NCI-H1436 (cell line): ENCODE measurements at regions not wholly inside any gene's neighbourhood (a gene's known extent, or its start where the extent isn't known, plus 50 kb on each side); places are given as distances from the start of the nearest gene placed in this dataset.

Experiments used
- DNase-seq: peaks from one replicate; lab custom pipeline; 2025; lab: John Stamatoyannopoulos, UW

DNA sequence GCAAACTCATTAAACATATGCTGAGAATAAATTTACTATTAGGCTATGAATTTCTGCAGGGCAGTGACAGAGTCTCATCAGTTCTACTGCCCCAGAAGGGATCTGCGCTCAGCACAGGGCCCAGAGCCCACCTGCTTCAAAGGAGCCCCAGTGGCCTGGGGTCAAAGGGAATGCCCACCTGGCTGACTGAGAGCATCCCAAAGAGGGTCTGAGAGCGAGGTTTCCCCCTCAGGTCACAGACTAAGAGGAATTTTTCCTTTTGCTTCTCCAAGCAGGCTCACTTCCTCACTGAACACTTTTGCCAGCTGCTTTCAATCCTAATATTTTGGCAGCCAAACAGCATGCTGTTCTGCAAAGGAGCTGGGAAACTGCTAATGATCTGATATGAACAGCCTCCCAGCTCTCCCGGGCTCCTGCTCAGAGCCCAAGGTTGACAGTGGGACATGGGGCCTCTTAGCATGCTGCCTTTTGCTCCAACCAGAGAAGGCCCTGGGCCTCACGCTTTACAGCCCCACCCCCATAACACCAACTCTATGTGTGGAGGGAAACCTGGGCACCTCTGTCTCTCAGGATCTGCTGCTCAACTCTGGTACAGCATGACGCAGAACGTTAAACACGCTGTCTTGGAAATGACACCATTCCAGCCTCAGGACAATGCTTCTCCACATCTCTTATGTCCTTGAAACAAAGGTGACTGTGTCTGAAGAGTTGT lies 70.7 kb upstream of the SYT6 start:
- DNase-seq: no peak

DNA sequence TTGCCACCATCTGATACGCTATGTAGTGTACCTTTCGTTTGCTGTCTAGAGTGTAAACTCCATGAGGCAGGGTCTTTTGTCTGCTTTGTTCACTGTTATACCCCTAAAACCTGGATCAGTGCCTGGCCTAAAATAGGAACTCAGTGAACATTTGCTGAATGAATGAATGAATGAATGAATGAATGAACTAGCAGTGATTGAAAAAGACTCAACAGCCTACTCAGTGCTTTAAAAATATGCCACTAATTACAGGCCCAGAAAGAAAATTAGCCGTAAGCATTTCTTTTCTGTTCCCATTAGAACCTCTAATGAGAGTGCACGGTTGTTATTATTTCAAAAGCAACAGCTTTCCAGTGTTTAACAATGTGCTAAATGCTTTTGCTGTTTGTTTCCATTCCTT lies 69.3 kb upstream of the SYT6 start:
- no peak for DNase-seq

DNA sequence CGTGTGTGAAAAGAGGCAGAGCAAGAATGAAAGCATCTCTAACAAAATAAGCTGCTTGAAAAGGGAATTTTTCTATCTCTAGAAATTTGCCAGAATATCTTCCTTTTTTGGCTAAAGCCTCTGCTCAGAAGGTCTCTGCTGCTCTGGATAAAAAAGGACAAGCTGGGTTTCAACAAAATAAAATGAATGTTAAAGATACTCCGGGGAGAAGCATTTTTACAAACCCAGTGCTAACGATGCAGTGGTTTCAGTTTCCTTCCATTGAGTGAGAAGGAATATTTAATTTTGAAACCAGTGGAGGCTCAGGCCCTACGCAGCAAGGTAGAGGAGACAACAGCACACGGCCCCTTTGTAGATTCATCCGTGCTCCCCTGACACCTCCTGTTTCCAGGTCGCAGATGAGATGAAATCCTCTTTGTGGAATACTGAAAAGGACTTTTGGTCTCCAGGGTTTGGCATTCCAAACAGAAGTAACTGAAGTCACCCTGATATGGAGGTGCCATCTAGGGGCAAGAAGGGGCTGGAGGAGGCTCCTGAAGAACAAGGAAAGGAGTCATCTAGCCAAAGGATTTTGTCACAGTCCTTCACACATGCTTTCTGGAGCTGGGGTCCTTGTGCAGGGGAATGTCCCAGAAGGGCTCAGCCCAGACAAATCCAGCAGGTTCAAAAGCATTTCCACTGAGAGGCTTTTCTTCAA lies 65.7 kb upstream of the SYT6 start:
- DNase-seq: no peak

DNA sequence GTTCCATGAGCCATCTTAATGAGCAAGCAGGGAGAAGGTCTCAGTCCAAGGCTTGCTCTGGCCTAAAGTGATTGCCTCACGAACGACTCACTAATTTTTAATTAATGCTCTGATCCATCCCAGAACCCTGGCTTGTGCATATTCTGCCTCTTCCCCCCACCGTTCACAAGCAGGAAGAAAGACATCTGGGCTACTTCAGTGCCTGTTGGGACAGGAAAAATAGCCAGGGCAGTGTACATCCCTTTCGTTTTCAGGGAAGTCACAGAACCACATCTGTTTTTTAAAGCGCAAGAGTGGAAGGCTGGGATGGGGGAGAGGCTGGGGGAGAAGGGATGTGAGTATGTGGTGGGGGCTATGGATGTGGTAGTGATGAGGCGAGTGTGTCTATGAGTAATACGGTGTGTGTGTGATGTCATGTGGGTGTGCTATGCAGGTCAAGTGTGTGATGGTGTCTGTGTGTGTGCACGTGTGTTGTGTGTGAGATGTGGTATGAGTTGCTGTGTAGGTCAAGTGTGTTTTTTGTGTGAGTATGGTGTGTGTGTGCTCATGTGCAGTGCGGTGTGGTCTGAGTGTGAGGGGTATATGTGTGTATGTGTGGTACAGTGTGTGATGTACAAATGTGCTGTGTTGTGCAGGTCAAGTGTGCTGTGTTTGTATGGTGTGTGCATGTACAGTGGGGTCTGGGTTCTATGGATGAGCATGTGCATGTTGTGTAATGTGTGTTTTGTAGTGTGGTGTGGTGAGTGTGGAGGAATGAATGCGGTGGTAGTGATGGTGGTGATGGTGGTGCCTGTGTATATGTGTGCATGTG lies 64.9 kb upstream of the SYT6 start:
- no peak for DNase-seq

DNA sequence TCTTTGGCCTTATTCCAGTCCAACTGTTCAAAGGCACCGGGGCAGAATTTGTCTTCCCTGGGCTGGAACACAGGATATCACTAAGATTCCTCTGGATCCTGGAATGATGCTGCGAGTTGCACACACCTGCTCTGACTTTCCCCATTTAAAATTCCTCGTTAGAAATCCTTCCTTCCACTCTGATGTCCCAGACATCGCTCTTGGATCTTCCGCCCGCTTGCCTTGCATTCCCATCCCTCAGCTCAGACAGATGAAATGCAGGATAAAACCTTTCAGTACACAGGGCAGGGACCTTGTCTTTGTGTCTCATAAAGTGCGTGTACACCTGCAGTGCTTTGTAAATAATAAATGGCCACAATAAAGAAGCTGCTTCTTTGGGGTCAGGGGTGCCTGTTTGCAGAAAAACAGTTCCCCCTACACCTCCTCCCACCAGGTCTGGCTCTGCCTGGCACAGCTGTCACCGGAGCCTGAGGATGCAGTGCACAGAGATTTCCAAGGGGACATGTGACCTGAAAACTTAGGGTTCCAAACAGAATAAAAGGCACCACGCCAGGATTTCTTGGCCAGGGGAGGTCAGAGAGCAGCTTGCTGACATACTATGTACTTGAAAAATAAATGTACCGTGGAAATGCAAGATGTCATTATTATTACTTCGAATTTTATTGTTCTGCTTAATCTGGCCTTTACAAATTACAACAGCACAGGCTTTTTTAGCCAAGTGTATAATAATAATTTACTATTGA lies 62.9 kb upstream of the SYT6 start:
- DNase-seq: no peak

DNA sequence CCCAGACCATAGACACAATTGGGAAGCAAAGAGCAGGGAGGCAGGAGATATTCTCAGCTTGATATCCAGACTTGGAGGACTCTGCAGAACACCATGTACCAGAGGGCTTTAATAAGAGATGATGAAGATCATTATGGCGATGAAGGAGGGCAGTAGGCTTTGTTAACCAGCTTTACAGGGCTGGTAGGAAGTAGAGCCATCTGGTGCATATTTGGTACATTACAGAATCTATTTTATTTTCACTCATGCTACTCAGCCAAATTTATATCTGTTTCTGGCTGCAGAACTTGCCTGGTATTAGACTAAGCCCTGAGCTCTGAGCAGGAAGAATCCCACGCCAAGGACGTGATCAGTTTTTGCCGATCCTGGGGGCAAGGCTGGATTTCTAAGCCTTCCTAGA lies 61.8 kb upstream of the SYT6 start:
- DNase-seq: no peak

DNA sequence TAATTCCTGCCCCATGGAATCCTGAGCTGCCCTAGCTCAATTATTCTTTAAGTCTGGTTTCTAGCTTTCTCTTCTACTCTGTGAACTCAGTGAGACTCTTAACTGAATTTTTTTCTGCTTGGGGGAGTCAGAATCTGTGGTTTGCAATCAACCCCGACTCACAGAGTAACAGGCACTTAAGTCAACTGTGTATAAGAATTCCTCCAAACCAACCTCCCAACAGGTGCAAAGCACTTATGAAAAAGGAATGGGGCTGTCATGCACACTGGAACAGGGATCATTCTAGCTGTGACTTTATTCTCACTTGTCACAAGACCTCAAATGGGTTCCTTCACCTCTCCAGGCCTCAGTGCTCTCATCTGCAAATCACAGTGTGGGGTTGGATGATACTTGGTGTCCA lies 60.3 kb upstream of the SYT6 start:
- no peak for DNase-seq

DNA sequence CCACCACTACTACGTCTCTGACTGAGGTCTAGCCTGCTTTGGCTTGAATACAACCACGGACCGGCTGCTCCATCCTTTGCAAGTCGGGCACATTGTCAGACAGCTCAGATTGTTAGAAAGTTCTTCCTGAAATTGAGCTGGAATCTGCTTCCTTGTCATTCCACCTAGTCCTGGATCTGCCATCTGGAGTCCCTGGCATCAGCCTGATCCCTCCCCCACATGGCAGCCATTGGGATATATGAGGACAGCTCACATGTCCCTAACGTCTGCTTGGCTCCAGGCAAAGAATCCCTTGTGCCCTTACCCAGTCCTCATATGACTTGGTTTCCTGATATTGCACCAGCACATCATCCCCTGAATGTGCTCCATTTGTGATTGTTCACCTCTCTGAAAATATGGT lies 56.3 kb upstream of the SYT6 start:
- DNase-seq: no peak

DNA sequence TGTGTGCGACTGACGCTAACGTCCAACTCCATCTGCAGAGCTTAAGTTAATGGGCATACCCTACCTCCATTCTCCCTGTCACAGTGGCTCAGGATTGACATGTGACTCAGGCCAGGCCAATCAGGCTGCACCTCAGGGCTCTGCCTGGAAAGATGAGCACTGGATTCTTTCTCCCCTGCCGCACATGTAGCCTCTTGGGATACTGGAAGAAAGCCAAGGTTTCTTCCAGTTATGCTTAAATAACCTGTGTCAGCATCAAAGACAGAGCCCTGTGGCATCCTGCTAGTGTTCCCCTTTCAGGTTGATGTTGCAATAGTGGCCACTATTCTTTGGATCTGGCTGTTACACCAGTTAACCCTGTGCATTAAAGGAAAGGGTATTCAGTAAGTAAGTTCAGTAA lies 55.0 kb upstream of the SYT6 start:
- no peak for DNase-seq

DNA sequence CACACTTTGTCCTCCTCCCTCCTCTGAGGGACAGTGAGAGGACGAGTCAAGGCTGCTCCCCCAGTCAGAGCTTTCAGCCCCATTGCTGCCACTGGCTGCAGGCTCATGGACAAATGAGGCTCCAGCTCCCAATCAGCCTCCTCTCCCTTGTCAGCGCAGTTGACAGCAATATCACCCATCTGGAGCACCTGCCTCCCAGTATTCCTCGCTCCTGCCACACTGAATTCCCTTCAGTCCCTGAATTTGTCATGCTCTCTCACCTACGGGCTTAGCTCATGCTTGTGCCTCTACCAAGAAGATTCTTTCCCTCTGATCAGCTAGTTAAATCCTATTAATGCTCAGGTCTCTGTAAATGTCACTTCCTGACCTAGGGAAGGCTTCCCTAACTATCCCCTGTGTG lies 54.4 kb upstream of the SYT6 start:
- no peak for DNase-seq

DNA sequence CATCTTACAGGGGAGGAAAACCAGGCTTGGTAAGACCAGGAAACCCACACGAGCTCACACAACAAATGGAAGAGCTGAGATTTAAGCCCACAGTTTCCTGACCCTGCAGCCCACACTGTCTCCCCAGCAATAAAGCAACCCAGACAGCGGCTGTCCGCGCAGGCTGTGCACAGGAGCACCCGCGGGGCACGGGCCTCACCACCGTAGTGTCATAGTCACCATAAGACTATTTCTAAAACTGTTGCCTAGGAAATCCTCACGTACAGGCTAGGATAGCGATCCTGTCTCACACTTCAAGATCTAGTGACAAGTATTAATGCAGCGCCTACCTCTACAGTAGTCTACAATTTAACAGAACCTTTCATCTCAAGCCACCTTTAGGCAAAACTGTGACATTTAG lies 54.0 kb upstream of the SYT6 start:
- DNase-seq: no peak

DNA sequence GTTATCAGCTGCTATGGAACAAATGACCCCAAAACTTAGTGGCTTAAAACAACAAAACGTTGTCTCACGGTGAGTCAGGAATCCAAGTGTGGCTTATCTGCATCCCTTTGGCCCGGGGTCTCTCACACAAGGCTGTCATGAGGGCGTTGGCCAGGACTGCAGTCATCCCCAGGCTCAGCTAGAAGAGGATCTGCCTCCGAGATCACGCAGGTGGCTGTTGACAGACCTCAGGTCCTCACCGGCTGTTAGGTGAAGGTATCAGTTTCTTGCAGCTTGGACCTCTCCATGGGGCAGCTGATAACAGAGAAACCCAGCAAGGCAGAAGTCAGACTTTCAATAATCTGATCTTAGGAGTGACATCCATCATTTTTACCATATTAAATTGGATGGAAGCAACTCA lies 52.7 kb upstream of the SYT6 start:
- DNase-seq: no peak

DNA sequence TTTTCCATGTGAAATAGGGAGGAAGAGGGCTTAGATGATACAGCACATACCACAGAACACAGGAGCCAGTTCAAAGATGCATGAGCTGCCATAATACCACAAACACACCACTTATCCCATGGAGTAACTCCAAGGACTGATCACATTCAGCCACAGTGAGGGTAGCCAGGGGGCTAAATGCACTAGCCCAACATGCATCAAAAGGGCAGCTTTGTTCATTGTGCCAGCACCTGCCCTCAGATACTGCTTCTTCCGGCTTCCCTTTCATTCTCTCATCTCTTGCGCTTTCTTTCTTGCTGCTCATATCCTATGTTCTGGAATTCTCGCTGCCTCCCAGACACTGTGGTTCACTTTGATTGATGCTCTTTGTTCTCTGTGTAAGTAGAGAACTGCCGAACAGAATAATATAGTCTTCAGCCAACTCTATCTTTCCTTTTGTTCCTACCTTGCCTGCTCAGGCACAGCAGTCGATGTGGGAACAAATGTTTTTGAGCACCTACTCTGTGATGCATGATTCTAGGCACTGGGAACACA lies 50.0 kb upstream of the SYT6 start:
- DNase-seq: no peak
